Erythroblast (primary cell): ENCODE measurements at regions not wholly inside any gene's neighbourhood (a gene's known extent, or its start where the extent isn't known, plus 50 kb on each side); places are given as distances from the start of the nearest gene placed in this dataset.

Experiments used
- GATA1 ChIP-seq: IDR thresholded peaks from 2 replicates; pipeline ENCODE4 v1.6.1; 2011; ENCODE audit warnings: low read depth, mild to moderate bottlenecking, control low read depth, low read length, moderate library complexity
- POLR2A ChIP-seq: IDR thresholded peaks from 2 replicates; pipeline ENCODE4 v1.6.1; 2011; ENCODE audit warnings: mild to moderate bottlenecking, low read length

DNA sequence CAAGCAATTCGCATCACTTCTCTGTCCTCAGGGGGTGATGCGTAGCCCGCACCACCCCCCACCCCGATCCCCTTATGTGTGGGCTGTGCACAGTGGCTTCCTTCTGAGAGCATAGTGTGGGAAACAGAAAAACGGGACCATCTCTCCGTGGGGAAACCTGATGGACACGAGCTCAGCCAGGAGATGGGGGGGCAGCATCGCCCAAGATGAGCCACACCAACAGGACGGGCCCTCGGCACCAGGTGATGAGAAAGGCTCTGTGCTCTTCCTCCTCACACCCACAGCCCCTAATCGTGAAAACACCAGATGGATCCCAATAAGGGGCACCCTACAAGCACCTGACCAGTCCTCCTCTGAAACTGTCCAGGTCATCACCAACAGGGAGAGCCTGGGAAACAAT lies 153.6 kb downstream of the SHANK2 start:
- no peak for TF ChIP-seq POLR2A
- TF ChIP-seq GATA1: no peak
